Heart left ventricle (tissue), 13 donors: ENCODE measurements at regions not wholly inside any gene's neighbourhood (a gene's known extent, or its start where the extent isn't known, plus 50 kb on each side); places are given as distances from the start of the nearest gene placed in this dataset.

Experiments used
- CTCF ChIP-seq, 12 donors: fragments of 200-600 bp; sonication (generic) in 4 of 12; IDR thresholded peaks; one replicate each; pipeline versions ENCODE4 v1.5.0 to v1.8.0; 2018 to 2022; ENCODE audit warnings: antibody characterized with exemption in 12 of 12, mild to moderate bottlenecking in 5 of 12
- POLR2A ChIP-seq, 2 donors: fragments of 450-650 bp; IDR thresholded peaks; one replicate each; pipeline ENCODE4 v1.6.1; 2017; ENCODE audit warnings: antibody characterized with exemption in 2 of 2, mild to moderate bottlenecking in 2 of 2, moderate library complexity in 2 of 2
- donor health status: ischemic (EF 13 %, LVEDD 7.1; RV severe dilation, severe dysfunction).
- donor health status: DM: no; HTN: yes; CAD: no.
- donor health status: DM: no; HTN: no; CAD: no.
- donor health status: ischemic (EF 25% LVEDD 6.9; RV normal size, moderate dysfunction).
- donor health status: ischemic (EF 25% LVEDD 5.7; RV mildly dilated, moderate dysfunction).
- donor health status: ischemic (EF 35%, LVEDD 5.7; RV mildly dilated, moderate dysfunction).
- donor health status: nonischemic (EF 11% LVEDD 7.7; RV severe dilation, severe dysfunction).
- donor health status: DM: yes; HTN: yes; CAD: no.
- donor health status: PGD.
- donor health status: ischemic (EF 29% LVEDD 5.4; RV normal size, mild dysfunction).
- donor health status: nonischemic (EF 23%, LVEDD 6.1; RV moderate dilation, normal function).

DNA sequence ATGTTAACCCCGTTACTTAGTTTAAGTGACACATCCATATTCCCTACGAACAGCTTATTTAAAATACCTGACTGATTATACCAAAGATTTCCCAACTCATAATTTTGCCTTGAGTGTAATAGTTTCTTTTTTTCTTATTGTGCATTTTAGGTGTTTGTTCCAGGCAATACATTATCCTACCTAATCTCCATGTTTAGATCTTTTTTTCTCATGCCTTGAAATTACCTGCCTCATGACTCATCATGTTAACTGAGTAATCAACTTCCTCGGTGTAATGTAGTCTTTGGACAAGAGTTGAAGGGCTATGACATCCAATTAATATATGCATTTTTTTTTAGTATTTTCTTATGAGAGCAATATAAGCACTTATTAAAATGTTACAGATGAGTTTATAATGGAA is 228.7 kb upstream of the ANKRD50 start:
- TF ChIP-seq CTCF (IDR thresholded peaks at IDR 0.05) = no peak
- TF ChIP-seq POLR2A (IDR thresholded peaks at IDR 0.05) = no peak
